Mucosa of stomach (tissue), 1 donor: ENCODE measurements at regions not wholly inside any gene's neighbourhood (a gene's known extent, or its start where the extent isn't known, plus 50 kb on each side); places are given as distances from the start of the nearest gene placed in this dataset.

ENCODE experiments used
- H3K27me3 ChIP-seq: one replicate; pipeline ENCODE4 v1.7.0; 2013; ENCODE audit warnings: mild to moderate bottlenecking, low read length; ENCODE audit not compliant: control insufficient read depth, insufficient read depth
- H3K36me3 ChIP-seq: one replicate; pipeline ENCODE4 v1.7.0; 2013; ENCODE audit warnings: low read length; ENCODE audit not compliant: control insufficient read depth, insufficient read depth
- H3K4me1 ChIP-seq: one replicate; pipeline ENCODE4 v1.7.0; 2013; ENCODE audit warnings: mild to moderate bottlenecking, low read length; ENCODE audit not compliant: control insufficient read depth, insufficient read depth
- H3K4me3 ChIP-seq: one replicate; pipeline ENCODE4 v1.7.0; 2013; ENCODE audit warnings: low read length
- H3K9ac ChIP-seq: one replicate; pipeline ENCODE4 v1.7.0; 2013; ENCODE audit warnings: mild to moderate bottlenecking, low read length, moderate library complexity
- H3K9me3 ChIP-seq: one replicate; pipeline ENCODE4 v1.7.0; 2013; ENCODE audit warnings: mild to moderate bottlenecking, low read length, moderate library complexity; ENCODE audit not compliant: control insufficient read depth
- donor health status: Pancreatic carcinoma.

GRCh38 chr6:17047889-17048288 lies 54.0 kb upstream of the STMND1 start:
- H3K9me3 ChIP-seq, result no peaks in the 10 kb centered on the region
- peaks cover 8% of the 10 kb centered on the region for H3K4me1 ChIP-seq
- H3K9ac ChIP-seq, result no peak overlapping the region

GRCh38 chr6:17045581-17046322 lies 56.1 kb upstream of the STMND1 start:
- Histone ChIP-seq H3K4me3 (no peak overlapping the region), H3K9ac (no peak overlapping the region), H3K27me3 (no peaks in the 10 kb centered on the region), H3K36me3 (no peaks in the 10 kb centered on the region), H3K9me3 (no peaks in the 10 kb centered on the region), H3K4me1 (peaks cover 16% of the 10 kb centered on the region)

More at GRCh38 chr6:17047889-17048288, 54.0 kb upstream of the STMND1 start:
- Histone ChIP-seq H3K36me3 (no peaks in the 10 kb centered on the region), H3K4me3 (no peak overlapping the region), H3K27me3 (no peaks in the 10 kb centered on the region)

DNA sequence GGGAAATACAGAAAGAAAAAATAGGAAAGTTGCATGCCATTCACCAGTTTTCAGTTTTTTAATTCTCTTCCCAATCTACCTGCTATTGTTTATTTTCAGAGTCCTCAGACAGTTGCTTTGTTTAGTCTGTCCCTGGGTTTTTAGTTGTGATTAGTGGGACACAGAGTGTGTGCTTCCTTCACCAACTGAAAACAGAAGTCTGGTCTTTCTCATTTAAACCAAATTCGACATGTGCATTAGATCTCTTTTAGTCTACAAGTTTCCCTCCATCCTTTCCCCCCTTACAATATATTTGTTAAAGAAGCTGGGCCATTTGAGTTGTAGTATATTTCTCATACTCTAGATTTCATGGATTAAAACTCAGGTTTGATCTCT lies 58.7 kb upstream of the STMND1 start:
- Histone ChIP-seq H3K9me3 (no peaks in the 10 kb centered on the region), H3K27me3 (no peaks in the 10 kb centered on the region), H3K4me3 (no peak overlapping the region), H3K4me1 (peaks cover 16% of the 10 kb centered on the region), H3K36me3 (no peaks in the 10 kb centered on the region), H3K9ac (no peak overlapping the region)

GRCh38 chr6:17042422-17043147 lies 59.3 kb upstream of the STMND1 start:
- Histone ChIP-seq H3K4me1 (peaks cover 12% of the 10 kb centered on the region), H3K9me3 (no peaks in the 10 kb centered on the region), H3K36me3 (no peaks in the 10 kb centered on the region), H3K9ac (no peak overlapping the region), H3K27me3 (no peaks in the 10 kb centered on the region), H3K4me3 (no peak overlapping the region)

- Histone ChIP-seq H3K27me3 (no peaks in the 10 kb centered on the region), H3K9me3 (no peaks in the 10 kb centered on the region), H3K4me1 (peaks cover 10% of the 10 kb centered on the region), H3K9ac (no peak overlapping the region), H3K4me3 (no peak overlapping the region), H3K36me3 (no peaks in the 10 kb centered on the region)
Observed at GRCh38 chr6:17039266-17039665, 62.6 kb upstream of the STMND1 start.

DNA sequence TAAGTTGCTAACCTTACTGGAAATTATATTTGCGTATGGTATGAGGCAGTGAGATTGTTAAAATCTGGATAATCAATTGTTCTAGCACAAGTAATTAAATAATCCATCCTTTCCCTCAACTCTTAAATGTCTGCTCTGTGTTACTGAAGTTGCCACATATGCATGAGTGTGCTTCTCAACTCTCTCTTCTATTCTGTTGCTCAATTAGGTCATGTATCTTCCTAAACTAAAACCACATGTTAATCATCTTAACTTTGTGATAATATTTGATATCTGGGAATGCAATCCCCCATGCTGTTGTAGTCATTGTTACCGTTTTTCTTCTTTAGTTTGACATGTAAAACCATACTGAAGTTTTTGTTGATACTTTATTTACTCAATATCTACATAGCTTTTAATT lies 63.5 kb upstream of the STMND1 start:
- Histone ChIP-seq H3K36me3 (no peaks in the 10 kb centered on the region), H3K4me3 (no peak overlapping the region), H3K9ac (no peak overlapping the region), H3K9me3 (no peaks in the 10 kb centered on the region), H3K4me1 (peaks cover 11% of the 10 kb centered on the region), H3K27me3 (no peaks in the 10 kb centered on the region)

- Histone ChIP-seq H3K4me1 (peaks cover 10% of the 10 kb centered on the region), H3K27me3 (peaks cover 3% of the 10 kb centered on the region), H3K9ac (no peak overlapping the region), H3K4me3 (no peak overlapping the region), H3K36me3 (no peaks in the 10 kb centered on the region), H3K9me3 (no peaks in the 10 kb centered on the region)
Observed at GRCh38 chr6:17036065-17036393, 65.8 kb upstream of the STMND1 start.

DNA sequence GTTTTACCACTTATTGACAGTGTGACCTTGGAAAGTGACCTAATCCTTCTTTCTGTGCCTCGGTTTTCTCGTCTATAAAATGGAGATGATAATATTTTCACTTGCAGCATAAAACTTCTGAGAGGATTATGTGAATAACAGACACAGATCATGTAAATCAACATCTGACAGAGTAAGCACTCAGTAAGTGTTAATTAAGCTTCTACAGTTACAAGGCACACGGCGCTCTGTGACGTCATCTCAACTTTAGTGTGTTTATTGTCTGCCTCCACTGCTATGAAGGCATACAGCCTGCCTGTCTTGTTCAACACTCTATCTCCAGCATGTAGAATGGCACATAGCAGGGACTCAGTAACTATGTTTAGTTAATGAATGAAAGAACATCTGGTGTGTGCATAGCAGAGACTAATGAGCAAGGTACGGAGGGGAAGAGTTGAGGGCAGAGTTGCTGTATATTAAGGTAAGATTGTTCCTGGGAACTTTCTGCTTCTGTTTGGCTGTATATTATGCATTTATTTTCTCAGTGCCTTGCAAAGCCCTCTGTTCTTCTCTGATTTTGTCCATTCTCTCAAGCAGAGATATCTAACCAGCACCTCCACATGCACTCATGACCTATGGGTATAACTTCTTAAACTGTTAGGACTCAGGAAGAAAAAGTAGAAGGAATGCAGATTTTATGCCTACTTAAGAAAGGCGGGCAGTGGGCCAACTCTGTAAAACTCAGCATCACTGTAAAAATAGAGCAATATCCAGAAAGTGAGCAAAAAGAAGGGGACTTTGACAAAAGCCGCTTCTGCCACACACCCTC lies 66.4 kb upstream of the STMND1 start:
- H3K9ac ChIP-seq, result no peak overlapping the region
- no peaks in the 10 kb centered on the region for H3K9me3 ChIP-seq
- H3K4me1 ChIP-seq, result peaks cover 10% of the 10 kb centered on the region
- peaks cover 3% of the 10 kb centered on the region for H3K27me3 ChIP-seq
- H3K36me3 ChIP-seq, result no peaks in the 10 kb centered on the region
- no peak overlapping the region for H3K4me3 ChIP-seq

GRCh38 chr6:17033746-17034145 lies 68.1 kb upstream of the STMND1 start:
- Histone ChIP-seq H3K27me3 (peaks cover 3% of the 10 kb centered on the region), H3K9ac (no peak overlapping the region), H3K36me3 (no peaks in the 10 kb centered on the region), H3K4me3 (no peak overlapping the region), H3K9me3 (no peaks in the 10 kb centered on the region), H3K4me1 (peaks cover 10% of the 10 kb centered on the region)

DNA sequence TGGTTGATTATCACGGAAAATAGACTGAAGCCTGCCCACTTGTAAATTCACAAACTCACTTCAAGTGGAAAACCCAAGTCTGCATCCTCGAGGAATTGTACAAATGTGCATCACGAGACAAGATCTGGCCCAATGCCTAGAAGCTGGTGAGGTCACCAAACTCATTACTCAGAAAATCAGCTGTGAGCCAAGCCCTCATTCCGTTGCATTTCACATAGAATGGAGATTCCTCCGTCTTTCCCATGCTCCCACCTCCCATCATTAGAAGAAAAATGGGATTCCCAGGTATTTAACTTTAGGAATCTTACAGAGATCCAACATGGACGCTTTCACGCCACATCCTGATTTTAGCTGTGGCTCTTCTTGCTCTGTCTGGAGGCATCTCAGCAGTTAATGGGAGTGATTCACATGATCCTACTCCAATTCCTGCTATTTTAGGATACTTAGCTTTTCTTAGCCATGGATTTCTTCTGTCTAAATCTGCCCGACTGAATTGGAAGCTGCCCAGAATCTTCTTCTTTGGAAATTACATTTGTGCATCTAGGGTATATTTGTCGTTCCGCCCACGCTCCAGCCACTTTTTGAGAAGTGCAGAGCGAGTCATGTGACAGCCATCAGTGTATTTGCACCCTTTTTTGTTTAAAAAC lies 68.7 kb upstream of the STMND1 start:
- H3K27me3 ChIP-seq, result peaks cover 3% of the 10 kb centered on the region
- no peaks in the 10 kb centered on the region for H3K36me3 ChIP-seq
- no peaks in the 10 kb centered on the region for H3K9me3 ChIP-seq
- H3K4me3 ChIP-seq, result no peak overlapping the region
- H3K9ac ChIP-seq, result no peak overlapping the region
- H3K4me1 ChIP-seq, result peaks cover 10% of the 10 kb centered on the region

GRCh38 chr6:17032590-17032987 lies 69.3 kb upstream of the STMND1 start:
- Histone ChIP-seq H3K9ac (no peak overlapping the region), H3K27me3 (peaks cover 3% of the 10 kb centered on the region), H3K4me3 (no peak overlapping the region), H3K9me3 (no peaks in the 10 kb centered on the region), H3K4me1 (peaks cover 10% of the 10 kb centered on the region), H3K36me3 (no peaks in the 10 kb centered on the region)

GRCh38 chr6:17031961-17032360 lies 69.9 kb upstream of the STMND1 start:
- no peak overlapping the region for H3K9ac ChIP-seq
- no peaks in the 10 kb centered on the region for H3K9me3 ChIP-seq
- no peak overlapping the region for H3K4me3 ChIP-seq
- peaks cover 3% of the 10 kb centered on the region for H3K27me3 ChIP-seq
- peaks cover 10% of the 10 kb centered on the region for H3K4me1 ChIP-seq
- H3K36me3 ChIP-seq, result no peaks in the 10 kb centered on the region
